Endodermal cell (in vitro differentiated cells): ENCODE measurements at regions not wholly inside any gene's neighbourhood (a gene's known extent, or its start where the extent isn't known, plus 50 kb on each side); places are given as distances from the start of the nearest gene placed in this dataset.

Experiments
- DNase-seq: peaks from one replicate; pipeline ENCODE4 v3.0.0-alpha.2; 2017
- H3K27ac ChIP-seq: 2 replicates; pipeline ENCODE4 v1.5.1; 2013; ENCODE audit warnings: mild to moderate bottlenecking, low read depth, low read length, moderate library complexity
- H3K27me3 ChIP-seq: 2 replicates; pipeline ENCODE4 v1.6.1; 2013; ENCODE audit warnings: mild to moderate bottlenecking, low read length, moderate library complexity; ENCODE audit not compliant: insufficient read depth, control insufficient read depth, poor library complexity, severe bottlenecking
- H3K36me3 ChIP-seq: 2 replicates; pipeline ENCODE4 v1.7.0; 2013; ENCODE audit warnings: mild to moderate bottlenecking, low read length, moderate library complexity; ENCODE audit not compliant: control insufficient read depth, insufficient read depth
- H3K4me1 ChIP-seq: one replicate; pipeline ENCODE4 v1.7.0; 2013; ENCODE audit warnings: low read length; ENCODE audit not compliant: control insufficient read depth, insufficient read depth
- H3K4me3 ChIP-seq: 2 replicates; pipeline ENCODE4 v1.5.1; 2013; ENCODE audit warnings: mild to moderate bottlenecking, low read length, moderate library complexity
- H3K9ac ChIP-seq: 2 replicates; pipeline ENCODE4 v1.6.1; 2013; ENCODE audit warnings: mild to moderate bottlenecking, low read length, moderate library complexity; ENCODE audit not compliant: poor library complexity, severe bottlenecking; ENCODE audit errors: extremely low read depth
- H3K9me3 ChIP-seq: 2 replicates; pipeline ENCODE4 v1.6.1; 2013; ENCODE audit warnings: mild to moderate bottlenecking, low read length, moderate library complexity; ENCODE audit not compliant: control insufficient read depth
- H3K27ac Mint-ChIP-seq: 2 replicates; pipeline ENCODE4 v1.8.0; 2020; ENCODE audit warnings: mixed read lengths
- H3K27me3 Mint-ChIP-seq: 2 replicates; pipeline ENCODE4 v1.8.0; 2021; ENCODE audit warnings: mild to moderate bottlenecking, mixed read lengths; ENCODE audit not compliant: insufficient read depth
- H3K36me3 Mint-ChIP-seq: 2 replicates; pipeline ENCODE4 v1.8.0; 2020; ENCODE audit warnings: low read depth, mixed read lengths
- H3K4me1 Mint-ChIP-seq: 2 replicates; pipeline ENCODE4 v1.8.0; 2020; ENCODE audit warnings: mixed read lengths
- H3K4me3 Mint-ChIP-seq: 2 replicates; pipeline ENCODE4 v1.8.0; 2020; ENCODE audit warnings: mild to moderate bottlenecking, moderate library complexity, mixed read lengths
- H3K9me3 Mint-ChIP-seq: 2 replicates; pipeline ENCODE4 v1.8.0; 2020; ENCODE audit warnings: mild to moderate bottlenecking, mixed read lengths
- CTCF ChIP-seq: fragments of 200-600 bp; sonication (generic); conservative IDR thresholded peaks from 2 replicates; pipeline ENCODE4 v1.5.0; 2021; ENCODE audit warnings: antibody characterized with exemption, mild to moderate bottlenecking
- WGBS, 2 experiments: methylation state at CpG; one replicate each; pipeline versions ENCODE4 v1.1.5 to v1.1.7; 2013; ENCODE audit warnings: missing lambda C conversion rate in 2 of 2, mixed read lengths in 1 of 2; ENCODE audit not compliant: insufficient coverage in 1 of 2, insufficient read length in 1 of 2; 5-methylcytosine and 5-hydroxymethylcytosine counted together

GRCh38 chr11:114784891-114785290 is 106.6 kb downstream of the NXPE2 start:
- DNase-seq, result no peak
- Histone ChIP-seq H3K27ac (no peak overlapping the region), H3K9ac (no peak overlapping the region), H3K9me3 (no peaks in the 10 kb centered on the region), H3K4me3 (no peak overlapping the region), H3K36me3 (no peaks in the 10 kb centered on the region), H3K27me3 (no peaks in the 10 kb centered on the region), H3K4me1 (no peaks in the 10 kb centered on the region)
- no peak overlapping the region for H3K4me3 Mint-ChIP-seq
- no peak for TF ChIP-seq CTCF
- no peaks in the 10 kb centered on the region for H3K36me3 Mint-ChIP-seq
- peaks cover 27% of the 10 kb centered on the region for H3K27me3 Mint-ChIP-seq
- H3K9me3 Mint-ChIP-seq, result no peaks in the 10 kb centered on the region
- WGBS, 2 experiments, result 89% methylated on average over 4 of the region's 4 CpGs
- H3K27ac Mint-ChIP-seq, result no peak overlapping the region
- H3K4me1 Mint-ChIP-seq, result peaks cover 25% of the 10 kb centered on the region

- no peak overlapping the region for H3K27ac ChIP-seq
- Mint-ChIP-seq H3K9me3 (no peaks in the 10 kb centered on the region), H3K4me3 (no peak overlapping the region), H3K36me3 (no peaks in the 10 kb centered on the region), H3K27ac (no peak overlapping the region), H3K4me1 (peaks cover 17% of the 10 kb centered on the region), H3K27me3 (peaks cover 19% of the 10 kb centered on the region)
- DNase-seq, result no peak
- H3K4me1 ChIP-seq, result no peaks in the 10 kb centered on the region
- no peaks in the 10 kb centered on the region for H3K27me3 ChIP-seq
- no peaks in the 10 kb centered on the region for H3K9me3 ChIP-seq
- TF ChIP-seq CTCF, result no peak
- H3K36me3 ChIP-seq, result no peaks in the 10 kb centered on the region
- H3K9ac ChIP-seq, result no peak overlapping the region
- H3K4me3 ChIP-seq, result no peak overlapping the region
- WGBS, 2 experiments, result 97 to 100% methylated on average over 1 to 4 of the region's 4 CpGs
Measured at GRCh38 chr11:114785820-114786219, 107.5 kb downstream of the NXPE2 start.

- Mint-ChIP-seq H3K4me1 (peaks cover 17% of the 10 kb centered on the region), H3K36me3 (no peaks in the 10 kb centered on the region), H3K27me3 (peaks cover 20% of the 10 kb centered on the region), H3K9me3 (no peaks in the 10 kb centered on the region), H3K4me3 (no peak overlapping the region), H3K27ac (no peak overlapping the region)
- no peak for DNase-seq
- whole genome bisulfite sequencing, 2 experiments, result 75 to 82% methylated on average over 2 to 8 of the region's 8 CpGs
- no peaks in the 10 kb centered on the region for H3K4me1 ChIP-seq
- TF ChIP-seq CTCF, result no peak
- no peak overlapping the region for H3K9ac ChIP-seq
- H3K36me3 ChIP-seq, result no peaks in the 10 kb centered on the region
- H3K4me3 ChIP-seq, result no peak overlapping the region
- H3K27me3 ChIP-seq, result no peaks in the 10 kb centered on the region
- no peak overlapping the region for H3K27ac ChIP-seq
- H3K9me3 ChIP-seq, result no peaks in the 10 kb centered on the region
Measured at GRCh38 chr11:114787126-114787525, 108.8 kb downstream of the NXPE2 start.
